Fibroblast of villous mesenchyme (primary cell): ENCODE measurements at regions not wholly inside any gene's neighbourhood (a gene's known extent, or its start where the extent isn't known, plus 50 kb on each side); places are given as distances from the start of the nearest gene placed in this dataset.
"Not testable (repeated sequence)": the region's sequence is repeated elsewhere in the genome, so short reads cannot be mapped to it uniquely, and the experiment has no call there.

Experiments
- DNase-seq: peaks from one replicate; pipeline ENCODE4 v3.0.0-alpha.2; 2010; ENCODE audit warnings: low read depth
- H3K4me3 ChIP-seq: 2 replicates; pipeline ENCODE4 v1.5.1; 2011; ENCODE audit warnings: low read depth, mild to moderate bottlenecking, low read length
- TF ChIP-seq, protein P1 (sequence below): IDR thresholded peaks from 2 replicates; pipeline ENCODE4 v1.5.1; 2012; ENCODE audit warnings: low read depth, mild to moderate bottlenecking, low read length; ENCODE audit not compliant: insufficient read depth

DNA sequence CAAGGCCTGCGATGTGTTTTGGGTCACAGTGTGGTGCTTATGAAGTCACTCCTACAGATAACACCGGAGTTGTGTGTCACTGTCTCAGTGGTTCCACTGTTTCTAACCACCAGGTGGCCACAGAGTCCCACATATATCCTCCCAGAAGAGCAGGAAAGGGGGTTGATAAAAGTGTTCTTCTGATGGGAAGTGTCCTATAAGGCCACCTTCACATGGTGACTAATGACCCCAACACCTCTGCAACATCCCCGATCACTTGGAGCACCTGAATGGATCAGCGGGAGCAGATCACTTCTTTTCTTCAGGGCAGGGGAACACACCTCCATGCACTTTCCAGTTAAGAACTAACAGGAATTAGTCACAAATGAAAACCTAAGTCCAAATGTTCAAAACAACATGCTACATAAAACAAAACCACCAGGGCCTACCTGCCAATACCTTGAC is 111.5 kb downstream of the PPIAL4G start:
- TF ChIP-seq, protein P1, sequence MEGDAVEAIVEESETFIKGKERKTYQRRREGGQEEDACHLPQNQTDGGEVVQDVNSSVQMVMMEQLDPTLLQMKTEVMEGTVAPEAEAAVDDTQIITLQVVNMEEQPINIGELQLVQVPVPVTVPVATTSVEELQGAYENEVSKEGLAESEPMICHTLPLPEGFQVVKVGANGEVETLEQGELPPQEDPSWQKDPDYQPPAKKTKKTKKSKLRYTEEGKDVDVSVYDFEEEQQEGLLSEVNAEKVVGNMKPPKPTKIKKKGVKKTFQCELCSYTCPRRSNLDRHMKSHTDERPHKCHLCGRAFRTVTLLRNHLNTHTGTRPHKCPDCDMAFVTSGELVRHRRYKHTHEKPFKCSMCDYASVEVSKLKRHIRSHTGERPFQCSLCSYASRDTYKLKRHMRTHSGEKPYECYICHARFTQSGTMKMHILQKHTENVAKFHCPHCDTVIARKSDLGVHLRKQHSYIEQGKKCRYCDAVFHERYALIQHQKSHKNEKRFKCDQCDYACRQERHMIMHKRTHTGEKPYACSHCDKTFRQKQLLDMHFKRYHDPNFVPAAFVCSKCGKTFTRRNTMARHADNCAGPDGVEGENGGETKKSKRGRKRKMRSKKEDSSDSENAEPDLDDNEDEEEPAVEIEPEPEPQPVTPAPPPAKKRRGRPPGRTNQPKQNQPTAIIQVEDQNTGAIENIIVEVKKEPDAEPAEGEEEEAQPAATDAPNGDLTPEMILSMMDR, result peak; percentile 81

DNA sequence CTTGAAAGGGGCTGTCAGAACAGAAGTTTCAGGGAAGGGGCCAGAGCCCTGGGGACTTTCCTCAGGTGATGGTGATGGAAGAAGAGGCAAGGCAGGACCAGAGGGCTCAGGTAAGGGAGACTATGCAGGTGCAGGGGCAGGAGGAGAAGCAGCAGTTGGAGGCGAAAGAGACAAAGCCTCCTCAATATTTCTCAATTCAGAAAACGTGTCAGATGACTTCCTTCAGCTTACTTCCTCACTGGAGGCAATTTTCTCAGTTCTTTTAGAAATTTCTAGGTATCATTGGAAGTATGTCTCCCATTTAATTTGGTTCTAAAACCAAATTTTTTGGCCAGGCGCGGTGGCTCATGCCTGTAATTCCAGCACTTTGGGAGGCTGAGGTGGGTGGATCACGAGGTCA is 112.4 kb downstream of the PPIAL4G start:
- DNase-seq, H3K4me3 ChIP-seq: not testable (repeated sequence)

More for the DNA sequence above, 111.5 kb downstream of the PPIAL4G start:
- peak; percentile 77 for DNase-seq
- H3K4me3 ChIP-seq, result not testable (repeated sequence)

DNA sequence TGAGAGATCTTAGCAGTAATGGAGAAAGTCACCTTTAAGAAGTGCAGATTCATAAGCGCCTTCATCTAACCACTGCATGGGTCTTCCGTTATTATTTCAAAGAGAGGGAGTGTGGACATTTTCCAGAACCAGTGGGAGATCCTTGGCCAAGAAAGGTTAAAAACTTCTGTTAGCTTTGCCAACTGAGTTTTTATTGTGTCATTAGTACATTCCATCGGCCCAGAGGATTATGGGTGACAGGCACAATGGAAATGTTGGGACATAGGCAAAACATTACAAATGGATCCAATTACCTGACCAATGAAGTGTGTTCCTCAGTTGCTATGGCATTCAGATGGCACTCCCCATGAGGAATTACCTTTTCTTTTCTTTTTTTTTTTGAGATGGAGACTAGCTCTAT is 115.5 kb downstream of the PPIAL4G start:
- no peak for DNase-seq
- no peak overlapping the region for H3K4me3 ChIP-seq
- TF ChIP-seq, protein P1, result no peak

DNA sequence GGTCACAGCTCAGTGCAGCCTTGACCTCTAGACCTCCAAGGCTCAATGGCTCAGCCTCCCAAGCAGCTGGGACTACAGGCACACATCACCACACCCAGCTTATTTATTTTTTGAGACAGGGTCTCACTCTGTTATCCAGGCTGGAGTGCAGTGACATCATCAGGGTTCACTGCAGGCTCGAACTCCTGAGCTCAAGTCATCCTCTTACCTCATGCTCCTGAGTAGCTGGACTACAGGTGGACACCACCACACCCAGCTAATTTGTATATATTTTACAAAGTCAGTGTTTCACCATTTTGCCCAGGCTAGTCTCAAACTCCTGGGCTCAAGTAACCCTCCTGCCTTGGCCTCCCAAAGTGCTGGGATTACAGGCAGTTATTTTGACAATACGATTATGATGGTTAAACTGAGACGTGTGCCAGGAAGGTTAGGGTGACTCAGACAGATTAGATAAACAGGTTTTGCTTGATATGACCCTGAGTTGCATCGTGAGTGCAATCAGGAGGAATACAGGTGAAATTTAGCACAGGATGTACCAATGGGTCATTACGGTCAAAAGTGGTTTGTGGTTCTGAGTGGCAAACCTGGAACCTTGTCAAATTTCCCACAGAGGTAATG is 116.9 kb downstream of the PPIAL4G start:
- DNase-seq, H3K4me3 ChIP-seq: not testable (repeated sequence)

DNA sequence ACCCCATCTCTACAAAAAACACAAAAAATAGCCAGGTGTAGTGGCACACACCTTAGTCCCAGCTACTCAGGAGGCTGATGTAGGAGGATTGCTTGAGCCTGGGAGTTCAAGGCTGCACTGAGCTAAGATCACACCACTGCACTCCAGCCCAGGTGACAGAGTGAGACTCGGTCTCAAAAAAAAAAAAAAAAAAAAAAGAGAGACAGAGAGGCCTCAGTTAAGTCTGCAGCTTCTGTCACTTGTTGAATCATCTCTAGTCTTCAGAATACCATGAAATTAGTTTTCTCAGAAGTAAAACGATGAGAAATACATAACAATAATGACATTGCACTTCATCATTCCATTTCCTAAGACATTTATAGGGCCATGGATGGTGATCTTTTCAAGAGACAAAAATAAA is 118.0 kb downstream of the PPIAL4G start:
- not testable (repeated sequence) for DNase-seq, H3K4me3 ChIP-seq

DNA sequence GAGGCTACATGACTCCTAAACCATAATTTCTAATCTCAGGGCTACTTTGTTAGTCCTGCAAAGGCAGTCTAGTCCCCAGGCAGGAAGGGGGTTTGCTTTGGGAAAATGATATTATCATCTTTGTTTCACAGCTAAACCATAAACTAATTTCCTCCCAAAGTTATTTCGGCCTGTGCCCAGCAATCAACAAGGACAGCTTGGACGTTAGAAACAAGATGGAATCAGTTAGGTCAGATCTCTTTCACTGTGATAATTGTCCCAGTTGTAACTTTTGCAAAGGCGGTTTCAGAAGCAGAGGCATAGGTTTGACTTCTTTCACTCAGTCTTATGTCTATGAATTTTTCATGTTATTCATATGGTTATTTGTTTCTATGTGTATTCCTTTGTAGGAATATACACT is 119.1 kb downstream of the PPIAL4G start:
- DNase-seq, H3K4me3 ChIP-seq: not testable (repeated sequence)

DNA sequence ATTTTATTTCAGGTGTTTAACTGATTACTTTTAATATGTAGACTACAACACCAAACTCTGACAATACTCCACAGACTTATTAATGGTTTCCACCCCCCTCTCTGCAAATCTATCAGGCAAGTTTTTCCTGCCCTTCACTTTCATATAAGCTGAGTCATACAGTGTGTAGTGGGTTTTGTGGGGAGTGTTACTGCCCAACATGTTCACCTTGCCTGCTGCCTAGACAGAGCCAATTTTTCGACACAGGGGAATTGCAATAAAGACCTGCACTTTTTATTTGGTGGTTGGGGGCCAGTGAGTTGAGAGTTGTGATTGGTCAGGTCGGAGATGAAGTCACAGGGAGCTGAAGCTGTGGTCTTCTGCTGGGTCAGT is 119.7 kb downstream of the PPIAL4G start:
- TF ChIP-seq, protein P1, result no peak
- no peak overlapping the region for H3K4me3 ChIP-seq
- no peak for DNase-seq

DNA sequence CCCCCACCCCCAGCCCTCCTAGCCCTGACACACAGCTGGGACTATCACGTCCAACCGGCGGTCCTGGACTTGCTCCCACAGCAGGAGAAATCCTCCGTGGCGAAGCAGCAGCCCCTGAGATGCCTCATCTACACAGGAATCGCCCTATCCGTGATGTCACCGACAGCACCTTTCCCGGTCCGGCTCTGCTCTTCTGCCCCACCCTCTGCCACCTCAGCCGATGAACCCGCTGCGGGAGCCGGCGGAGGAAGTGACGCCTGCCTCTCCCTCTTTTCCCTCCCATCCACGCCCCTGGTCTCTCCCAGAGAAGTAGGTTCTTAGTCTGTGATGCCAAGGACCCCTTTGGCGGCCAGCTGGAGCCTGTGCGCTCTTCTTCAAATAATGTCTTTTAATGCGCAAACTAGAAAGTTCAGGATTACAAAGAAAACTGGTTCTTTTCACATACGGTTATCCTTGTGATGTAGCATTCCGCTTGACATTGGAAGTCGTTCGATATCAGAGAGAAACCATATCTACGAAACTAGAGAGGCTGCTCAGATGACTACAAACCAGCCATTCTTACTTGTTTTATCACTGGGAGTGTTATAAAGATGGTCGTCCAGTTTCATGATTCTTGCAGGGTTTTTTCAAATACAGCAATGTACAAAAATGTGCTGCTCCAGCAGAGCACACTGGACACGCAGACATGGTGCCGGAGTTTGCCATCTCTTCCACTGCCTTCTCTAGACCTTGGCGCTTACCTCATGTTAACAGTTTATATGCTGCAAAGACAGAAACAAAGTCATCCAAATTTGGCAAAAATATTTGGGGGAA is 120.3 kb downstream of the PPIAL4G start:
- TF ChIP-seq, protein P1, result no peak
- DNase-seq, result peak; percentile 23
- peak overlapping the region; percentile 53 for H3K4me3 ChIP-seq

DNA sequence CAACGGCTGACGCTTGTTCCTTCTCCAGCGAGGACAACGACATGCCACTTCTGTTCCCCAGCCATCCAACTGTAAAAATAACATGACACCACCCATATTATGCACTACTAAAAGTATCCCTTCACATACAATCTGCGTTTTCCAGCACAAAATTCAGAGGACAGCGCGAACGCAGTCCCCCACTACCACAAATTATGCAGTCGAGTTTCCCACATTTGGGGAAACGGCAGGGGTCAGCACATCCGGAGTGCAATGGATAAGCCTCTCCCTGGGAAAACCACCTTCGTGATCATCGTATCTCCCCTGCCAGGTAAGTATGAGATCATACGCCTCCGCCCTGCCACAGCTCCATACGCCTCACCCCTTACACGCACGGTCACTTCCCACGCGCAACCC is 120.9 kb downstream of the PPIAL4G start:
- DNase-seq, result no peak
- TF ChIP-seq, protein P1, result no peak
- H3K4me3 ChIP-seq, result peak overlapping the region; percentile 53
